Midbrain (tissue), 1 donor: ENCODE measurements at regions not wholly inside any gene's neighbourhood (a gene's known extent, or its start where the extent isn't known, plus 50 kb on each side); places are given as distances from the start of the nearest gene placed in this dataset.
"Not testable (repeated sequence)": the region's sequence is repeated elsewhere in the genome, so short reads cannot be mapped to it uniquely, and the experiment has no call there.

Source experiments
- DNase-seq: peaks from one replicate; lab custom pipeline; 2025; lab: John Stamatoyannopoulos, UW

- DNase-seq: no peak
Measured at GRCh38 chr10:29881811-29882210, 177.6 kb downstream of the JCAD start.

GRCh38 chr10:29881336-29881771, 178.0 kb downstream of the JCAD start:
- no peak for DNase-seq

GRCh38 chr10:29880856-29881255, 178.5 kb downstream of the JCAD start:
- no peak for DNase-seq

- DNase-seq: no peak
Measured at GRCh38 chr10:29879862-29880261, 179.5 kb downstream of the JCAD start.

GRCh38 chr10:29878492-29878891, 180.9 kb downstream of the JCAD start:
- DNase-seq: no peak

GRCh38 chr10:29877793-29878491, 181.4 kb downstream of the JCAD start:
- no peak for DNase-seq

GRCh38 chr10:29876008-29876555, 183.3 kb downstream of the JCAD start:
- no peak for DNase-seq

GRCh38 chr10:29874606-29875269, 184.6 kb downstream of the JCAD start:
- no peak for DNase-seq

- DNase-seq: no peak
Measured at GRCh38 chr10:29873941-29874484, 185.4 kb downstream of the JCAD start.

- no peak for DNase-seq
Measured at GRCh38 chr10:29870522-29871044, 188.8 kb downstream of the JCAD start.

- DNase-seq: no peak
Measured at GRCh38 chr10:29869593-29869992, 189.8 kb downstream of the JCAD start.

- DNase-seq: no peak
Measured at GRCh38 chr10:29866356-29866755, 193.0 kb downstream of the JCAD start.

GRCh38 chr10:29865700-29866355, 193.6 kb downstream of the JCAD start:
- DNase-seq: no peak

- no peak for DNase-seq
Measured at GRCh38 chr10:29862923-29863614, 196.3 kb downstream of the JCAD start.

GRCh38 chr10:29861811-29862505, 197.4 kb downstream of the JCAD start:
- no peak for DNase-seq

GRCh38 chr10:29861231-29861630, 198.2 kb downstream of the JCAD start:
- not testable (repeated sequence) for DNase-seq

- no peak for DNase-seq
Measured at GRCh38 chr10:29860166-29860565, 199.2 kb downstream of the JCAD start.

GRCh38 chr10:29859521-29860130, 199.8 kb downstream of the JCAD start:
- no peak for DNase-seq

- no peak for DNase-seq
Measured at GRCh38 chr10:29858702-29859267, 200.6 kb downstream of the JCAD start.
